C1 segment of cervical spinal cord (tissue), 14 donors: ENCODE measurements at regions not wholly inside any gene's neighbourhood (a gene's known extent, or its start where the extent isn't known, plus 50 kb on each side); places are given as distances from the start of the nearest gene placed in this dataset.
A peak's percentile ranks its signal among the peaks of the same experiment; 100 is the strongest.

Experiments
- DNase-seq, 14 donors: peaks; one replicate each; lab custom pipeline; 2025; lab: John Stamatoyannopoulos, UW

DNA sequence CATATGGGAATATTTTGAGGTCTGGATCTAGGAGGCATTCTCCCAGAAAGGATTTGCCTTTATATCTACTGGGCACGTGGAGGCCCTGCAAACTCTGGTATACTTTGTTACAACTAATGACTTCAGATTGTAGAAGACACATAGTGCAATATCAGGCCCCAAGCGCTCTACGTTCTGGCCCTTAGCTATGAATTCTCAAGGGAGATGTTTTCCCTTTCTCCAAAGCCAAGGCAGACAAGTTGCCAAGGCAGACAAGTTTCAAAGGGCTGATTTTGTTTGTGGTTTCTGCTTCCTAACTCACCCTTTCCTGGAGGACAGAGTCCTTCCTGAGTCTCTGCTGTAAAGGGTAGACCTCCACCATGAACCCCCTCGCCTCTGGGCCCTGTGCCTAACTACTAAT, 99.4 kb upstream of the CTTNBP2 start:
- no peak for DNase-seq

DNA sequence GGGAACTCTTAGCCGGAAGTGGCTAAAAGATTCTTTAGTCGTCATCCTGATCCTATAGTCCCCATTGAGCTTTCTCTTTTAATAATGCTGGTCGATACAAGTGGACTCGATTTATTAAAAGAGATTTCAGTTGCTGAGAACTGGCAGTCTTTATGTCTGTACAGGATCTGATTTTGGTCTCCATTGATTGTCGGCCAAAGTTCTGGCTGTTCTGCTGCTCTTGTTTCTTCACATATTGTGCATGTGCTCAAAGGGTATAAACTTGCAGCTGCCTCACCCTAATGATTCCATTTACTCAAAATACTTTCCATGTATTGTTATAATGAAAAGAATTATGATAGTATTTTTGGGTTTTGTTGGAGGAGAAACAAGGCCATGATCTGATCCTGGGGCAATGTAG, 100.7 kb upstream of the CTTNBP2 start:
- no peak for DNase-seq

DNA sequence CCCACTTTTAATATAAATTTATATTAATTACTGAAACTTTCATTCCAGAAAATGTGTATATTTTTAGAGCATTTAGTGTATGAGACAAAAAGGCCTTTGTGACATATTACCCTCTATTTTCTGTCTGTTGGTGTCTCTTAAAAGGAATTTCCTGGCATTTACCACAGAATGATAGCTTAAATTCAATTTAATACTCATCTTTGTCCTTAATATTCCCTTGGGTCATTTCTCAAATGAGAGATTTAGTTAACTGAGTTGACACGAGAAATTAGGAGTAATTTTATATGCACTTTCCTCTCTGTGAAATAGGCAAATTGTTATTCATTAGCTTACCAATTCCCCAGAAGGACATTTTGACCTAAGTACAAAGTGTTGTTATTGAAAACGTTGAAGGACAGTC, 101.7 kb upstream of the CTTNBP2 start:
- DNase-seq: no peak

DNA sequence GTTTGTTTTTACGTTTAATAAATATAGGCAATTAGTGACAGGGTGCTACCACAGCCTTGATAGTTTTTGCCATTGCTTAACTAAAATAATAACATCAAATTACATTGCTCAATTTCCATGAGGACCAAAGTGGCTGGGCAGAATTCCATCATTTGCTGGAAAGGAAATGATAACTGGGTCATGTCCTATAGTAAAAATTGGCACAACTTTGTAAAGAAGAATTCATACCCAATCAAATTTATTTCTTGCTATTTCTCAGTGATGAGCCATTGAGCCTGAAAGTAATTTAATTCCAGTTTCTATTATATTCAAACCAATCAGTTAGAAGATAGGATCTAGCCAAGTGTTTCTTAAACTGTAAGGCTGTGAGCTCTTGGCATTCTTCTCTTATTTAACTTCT, 102.2 kb upstream of the CTTNBP2 start:
- no peak for DNase-seq

DNA sequence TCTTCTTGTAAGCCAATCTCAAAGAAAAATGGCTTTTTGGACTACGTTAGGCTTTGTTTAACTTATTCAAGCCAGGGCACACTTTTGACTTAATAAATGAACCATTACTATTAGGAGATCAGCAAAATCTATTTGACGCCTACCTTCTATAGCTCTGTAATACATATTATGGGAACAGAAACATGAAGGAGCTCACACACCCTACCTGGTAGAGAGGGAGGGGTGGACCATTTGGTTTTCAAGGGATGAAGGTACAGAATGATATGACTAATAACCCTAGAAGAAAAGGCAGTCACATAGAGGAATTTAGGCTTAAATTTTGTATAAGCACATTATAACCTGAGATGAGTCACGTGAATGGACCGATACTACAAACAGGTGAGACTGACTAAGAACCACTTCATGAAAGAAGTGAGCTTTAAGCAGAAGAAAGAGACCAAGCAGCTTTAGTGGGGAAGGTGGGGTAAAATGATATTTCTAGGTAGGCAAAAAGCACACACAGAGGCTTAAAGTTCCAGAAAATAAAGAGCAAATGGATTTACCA, 106.8 kb upstream of the CTTNBP2 start:
- no peak for DNase-seq

DNA sequence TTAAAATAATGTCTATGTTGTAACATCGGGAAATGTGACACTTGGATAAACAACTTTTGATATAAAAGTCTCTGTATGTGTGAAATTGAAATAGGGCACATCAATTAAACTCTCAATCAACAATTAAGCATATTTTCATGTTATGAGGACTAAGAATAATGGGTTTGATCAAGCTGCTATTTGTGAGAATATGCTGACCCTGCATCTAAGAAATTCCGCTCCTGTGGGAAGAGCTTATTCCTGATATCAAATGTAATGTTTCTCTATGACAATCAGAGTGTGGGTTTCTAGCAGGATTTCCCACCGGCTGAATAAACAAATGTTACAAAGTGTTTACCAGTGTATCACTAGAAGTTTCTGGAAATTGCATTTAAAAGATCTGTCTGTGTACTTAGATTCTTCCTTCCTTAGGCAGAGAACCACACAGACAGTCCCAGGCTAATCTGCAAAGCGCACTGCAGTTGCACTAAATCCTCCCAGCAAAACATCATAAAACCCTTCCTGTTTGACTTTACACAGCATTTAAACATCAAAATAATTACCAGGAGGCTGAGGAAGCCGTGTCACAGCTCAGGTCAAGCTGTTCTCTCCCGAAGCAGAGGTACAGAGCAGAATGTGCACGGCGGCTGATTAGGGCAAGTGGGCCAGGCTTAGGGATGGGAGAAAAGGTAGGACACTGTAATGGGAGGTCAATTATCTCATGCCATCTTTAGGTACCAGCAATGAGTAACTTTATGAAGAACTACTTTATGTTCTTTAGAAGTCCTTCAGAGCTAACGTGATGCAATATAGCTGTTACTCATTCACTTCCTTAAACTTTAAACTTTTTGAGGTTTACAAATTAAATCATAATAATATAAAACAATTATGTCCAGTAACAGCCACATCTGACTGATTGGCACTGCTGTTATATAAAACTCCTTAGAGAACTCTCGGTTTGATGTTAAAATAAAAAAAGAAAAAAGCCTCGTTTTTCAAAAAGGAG, 109.1 kb upstream of the CTTNBP2 start:
- DNase-seq: no peak

DNA sequence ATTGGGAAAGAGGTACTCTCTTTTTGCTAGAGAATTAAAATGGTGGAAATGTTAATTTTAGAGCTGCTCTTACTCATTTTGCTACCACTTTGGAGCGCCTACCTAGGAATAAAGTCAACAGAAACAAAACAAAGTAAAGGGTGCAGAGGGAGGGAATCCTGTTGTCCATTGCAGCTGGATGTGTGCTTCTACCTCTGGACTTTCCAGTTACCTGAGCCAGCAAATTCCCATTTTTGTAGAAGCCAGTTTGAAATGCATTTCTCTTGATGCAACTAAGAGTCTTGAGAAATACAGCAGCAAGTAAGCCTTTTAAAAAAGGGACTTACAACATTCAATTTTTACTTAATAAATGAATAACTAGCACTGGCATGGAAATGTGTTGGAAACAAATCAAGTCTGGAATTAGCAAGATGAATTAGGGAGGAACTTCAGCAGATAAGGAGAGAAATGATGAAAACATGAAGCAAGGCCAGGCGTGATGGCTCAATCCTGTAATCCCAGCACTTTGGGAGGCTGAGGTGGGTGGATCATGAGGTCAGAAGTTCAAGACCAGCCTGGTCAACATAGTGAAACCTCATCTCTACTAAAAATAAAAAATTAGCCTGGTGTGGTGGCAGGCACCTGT, 113.5 kb upstream of the CTTNBP2 start:
- no peak for DNase-seq

DNA sequence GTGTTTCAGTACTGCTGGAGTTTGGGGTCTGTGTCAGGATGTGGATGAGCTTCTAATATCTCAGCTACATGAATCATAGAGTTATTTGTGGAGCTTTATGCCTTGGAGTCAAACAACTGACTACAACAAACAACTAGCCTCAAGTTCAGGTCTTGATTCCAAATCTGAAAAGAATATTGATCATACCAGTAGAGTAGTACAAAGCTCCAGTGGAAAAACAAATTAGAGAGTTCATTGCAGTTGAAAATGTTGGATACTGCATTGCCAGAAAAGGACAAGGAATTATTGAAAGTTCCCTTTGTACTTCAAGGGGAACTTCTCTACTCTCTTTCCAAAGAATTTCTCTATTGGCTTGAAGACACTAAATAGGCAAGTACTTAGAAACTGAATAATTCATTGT, 117.6 kb upstream of the CTTNBP2 start:
- no peak for DNase-seq

DNA sequence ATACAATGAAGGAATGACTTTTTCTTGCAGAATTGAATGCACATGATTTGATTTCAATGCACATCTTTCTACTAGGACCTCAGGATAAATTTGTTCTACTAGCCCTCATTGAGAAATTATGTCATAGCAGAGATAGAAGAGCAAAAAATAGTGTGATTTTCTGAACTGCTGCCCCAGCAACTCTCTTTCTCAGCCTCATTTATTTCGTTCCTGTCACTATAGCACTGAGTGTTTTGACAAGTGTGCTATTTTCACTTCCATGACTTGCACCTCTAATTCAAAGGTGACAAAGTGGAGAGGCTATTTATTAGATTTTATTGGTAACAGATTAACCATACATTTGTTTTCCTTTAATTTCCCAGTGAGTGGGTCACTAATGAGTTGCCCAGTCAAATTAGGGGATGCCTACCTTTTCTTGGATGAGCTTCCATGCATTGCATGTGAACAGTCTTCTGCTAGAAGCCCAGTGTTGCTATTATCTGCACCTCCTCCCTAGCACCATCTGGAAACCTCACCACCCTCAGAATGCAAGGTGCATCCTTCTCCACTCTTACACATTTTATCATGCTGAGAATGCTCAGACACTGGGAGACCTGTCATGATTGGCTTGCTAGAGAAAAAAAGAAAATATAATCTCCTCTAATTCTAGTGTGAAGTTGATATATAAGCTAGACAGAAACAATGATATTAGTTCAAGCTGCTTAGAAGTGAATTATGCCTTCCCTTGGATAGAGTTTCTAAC, 119.6 kb upstream of the CTTNBP2 start:
- DNase-seq: no peak

DNA sequence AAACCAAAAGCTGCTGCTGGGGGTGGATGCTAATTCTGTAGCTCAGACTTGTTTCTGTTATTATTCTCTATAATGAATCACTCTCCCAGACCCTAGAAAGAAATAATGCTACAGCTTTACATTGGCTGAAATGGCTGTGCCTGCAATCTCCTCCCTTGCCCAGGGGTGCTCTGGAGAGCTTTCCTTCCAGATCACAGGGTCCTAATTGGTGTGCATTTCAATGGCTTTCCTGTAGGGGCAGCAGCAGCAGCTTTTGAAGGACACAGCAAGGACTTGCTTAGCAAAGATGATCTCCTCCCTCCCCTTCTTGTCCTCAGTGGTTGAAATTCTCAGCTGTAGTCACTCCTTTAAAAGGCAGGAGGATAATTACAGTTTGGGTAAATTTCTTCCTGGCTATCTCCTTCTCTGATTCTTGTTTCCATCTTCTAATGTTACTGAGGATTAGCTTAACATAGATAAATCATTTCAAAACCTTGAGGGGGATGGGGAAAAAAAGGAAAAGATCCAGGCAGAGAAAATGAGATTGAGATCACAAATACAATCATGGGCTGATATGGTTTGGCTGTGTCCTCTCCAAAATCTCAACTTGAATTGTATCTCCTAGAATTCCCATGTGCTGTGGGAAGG, 120.2 kb upstream of the CTTNBP2 start:
- DNase-seq: no peak

DNA sequence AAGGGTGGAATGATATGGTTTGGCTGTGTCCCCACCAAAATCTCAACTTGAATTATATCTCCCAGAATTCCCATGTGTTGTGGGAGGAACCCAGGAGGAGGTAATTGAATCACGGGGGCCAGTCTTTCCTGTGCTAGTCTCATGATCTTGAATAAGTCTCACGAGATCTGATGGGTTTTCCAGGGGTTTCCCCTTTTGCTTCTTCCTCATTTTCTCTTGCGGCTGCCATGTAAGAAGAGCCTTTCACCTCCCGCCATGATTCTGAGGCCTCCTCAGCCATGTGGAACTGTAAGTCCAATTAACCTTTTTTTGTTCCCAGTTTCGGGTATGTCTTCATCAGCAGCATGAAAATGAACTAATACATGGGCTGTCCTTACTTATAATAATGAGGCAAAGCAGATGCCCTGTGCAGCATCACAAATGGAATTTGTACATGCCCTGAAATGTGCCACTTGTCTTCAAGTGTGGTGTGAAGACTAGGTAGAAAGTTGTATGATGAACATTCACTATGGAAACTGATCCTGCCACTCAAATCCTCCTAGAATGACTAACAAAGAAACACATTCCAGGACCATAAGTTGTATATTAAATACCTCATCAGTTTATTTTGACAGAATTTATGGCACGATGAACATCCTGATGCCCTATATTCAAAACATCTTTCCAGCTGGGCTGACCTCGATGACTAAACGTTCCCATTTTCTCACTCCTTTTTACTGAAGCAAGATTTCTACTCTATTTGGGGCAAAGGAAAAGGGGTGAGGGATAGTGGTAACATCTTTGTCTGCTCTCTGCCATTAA, 122.8 kb upstream of the CTTNBP2 start:
- no peak for DNase-seq

DNA sequence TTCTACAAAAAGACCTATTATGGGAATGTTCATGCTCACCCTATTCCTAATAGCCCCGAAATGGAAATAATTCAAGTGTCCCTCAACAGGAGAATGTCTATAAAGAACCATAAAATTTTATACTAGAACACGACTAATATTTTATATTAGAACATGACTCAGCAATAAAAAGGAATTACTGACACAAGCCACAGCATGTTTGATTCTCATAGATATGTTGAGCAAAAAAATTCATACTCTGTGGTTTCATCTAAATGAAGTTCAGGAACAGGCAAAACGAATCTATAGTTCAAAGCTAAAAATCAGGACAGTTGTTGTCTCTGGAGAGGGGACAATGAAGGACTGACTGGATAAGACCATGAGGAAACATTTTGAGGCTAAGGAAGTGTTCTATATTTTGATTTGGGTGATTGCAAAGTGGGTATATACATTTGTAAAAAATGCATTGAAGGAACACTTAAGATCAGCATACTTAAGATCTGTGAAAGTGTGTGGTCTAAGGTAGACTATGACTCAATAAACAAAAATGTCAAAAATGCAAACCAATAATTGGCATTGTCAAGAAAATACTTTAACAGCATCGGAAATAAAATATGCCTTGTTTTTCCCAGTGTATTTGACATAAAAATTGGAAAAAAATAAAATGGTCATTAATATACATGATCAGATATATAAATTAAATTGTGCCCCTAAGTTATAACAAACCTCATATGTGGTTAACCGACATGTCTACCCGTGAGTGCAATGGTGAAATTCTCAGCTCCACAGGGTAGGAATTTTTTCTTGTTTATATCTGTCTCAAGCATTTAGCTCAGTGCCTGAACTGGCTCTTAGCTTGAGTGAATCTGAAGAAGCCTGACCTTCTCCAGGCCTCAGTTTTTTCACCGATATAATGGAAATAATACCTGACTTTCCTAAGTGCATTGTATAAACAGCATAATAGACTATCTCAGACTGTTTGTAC, 124.9 kb upstream of the CTTNBP2 start:
- no peak for DNase-seq

DNA sequence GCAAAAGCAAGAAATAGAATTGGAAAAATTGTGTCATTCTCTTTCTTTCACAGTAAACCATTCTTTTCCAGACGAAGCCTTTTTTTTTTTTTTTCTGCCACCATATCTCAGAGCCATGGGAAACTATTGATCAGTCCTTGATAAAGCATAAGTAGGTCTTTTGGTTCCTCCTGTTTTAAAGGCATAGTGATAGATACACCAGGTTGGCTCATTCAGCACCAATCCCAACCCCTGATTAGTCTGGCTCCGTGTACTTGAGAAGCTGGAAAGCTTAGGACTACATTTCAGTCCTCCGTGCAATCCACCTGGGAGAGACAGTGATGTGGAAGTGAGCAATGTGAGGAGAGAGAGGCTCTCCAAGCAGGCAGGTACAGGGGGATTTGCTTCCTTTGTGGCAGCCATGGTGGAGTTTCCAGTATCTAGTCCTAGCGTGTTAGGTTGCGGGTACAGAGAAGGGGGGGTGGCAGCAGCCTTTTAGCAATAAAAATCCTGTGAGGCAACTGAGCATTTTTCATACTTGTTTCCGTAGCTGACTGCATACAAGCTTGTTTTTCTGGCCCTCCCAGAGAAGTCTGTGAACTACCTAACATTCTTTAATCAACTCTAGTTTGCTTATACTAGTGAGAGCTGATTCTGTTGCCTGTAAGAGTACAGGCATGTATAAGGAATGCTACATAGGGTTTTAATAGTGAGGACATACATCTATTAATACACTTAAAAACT, 127.4 kb upstream of the CTTNBP2 start:
- no peak for DNase-seq

DNA sequence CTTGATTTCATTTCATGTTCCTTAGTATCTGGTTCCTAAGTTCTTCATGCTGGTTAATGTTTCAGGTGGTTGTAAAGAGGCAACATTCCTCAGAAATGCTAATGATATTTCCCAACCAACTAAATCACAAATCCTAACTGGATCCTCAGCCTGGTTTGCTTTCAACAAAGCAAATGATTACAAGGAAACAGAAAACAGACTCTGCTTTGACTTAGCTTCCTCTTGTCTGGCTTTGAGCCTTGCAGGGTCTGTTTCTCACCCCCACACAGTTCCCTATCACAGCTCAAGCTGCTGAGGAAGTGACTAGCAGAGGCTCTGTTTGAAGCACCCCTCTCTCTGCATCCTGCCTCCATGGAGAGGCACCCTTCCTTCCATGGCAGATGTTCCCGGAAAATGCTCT, 130.2 kb upstream of the CTTNBP2 start:
- no peak for DNase-seq

DNA sequence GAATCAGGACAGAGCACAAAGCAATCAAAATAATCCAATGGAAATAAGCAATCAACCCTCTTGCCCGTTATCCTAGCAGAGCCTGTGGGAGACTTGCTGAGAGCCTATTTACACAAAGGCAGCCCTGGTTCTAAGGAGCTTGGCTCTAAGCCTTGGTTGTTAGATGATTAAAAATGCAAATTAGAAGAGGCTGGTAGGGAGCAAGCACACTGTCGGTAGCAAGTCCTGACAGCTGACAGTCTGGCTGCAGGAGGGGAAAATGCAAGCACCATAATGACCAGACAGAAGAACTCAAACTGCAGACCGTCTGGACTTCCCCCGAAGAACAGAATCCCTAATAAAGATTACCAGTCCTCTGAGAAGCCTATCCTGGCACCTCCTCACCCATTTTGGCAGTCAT, 131.8 kb upstream of the CTTNBP2 start:
- DNase-seq: peak in 5 of 14 donors; percentile 1 to 65 (median 15)

DNA sequence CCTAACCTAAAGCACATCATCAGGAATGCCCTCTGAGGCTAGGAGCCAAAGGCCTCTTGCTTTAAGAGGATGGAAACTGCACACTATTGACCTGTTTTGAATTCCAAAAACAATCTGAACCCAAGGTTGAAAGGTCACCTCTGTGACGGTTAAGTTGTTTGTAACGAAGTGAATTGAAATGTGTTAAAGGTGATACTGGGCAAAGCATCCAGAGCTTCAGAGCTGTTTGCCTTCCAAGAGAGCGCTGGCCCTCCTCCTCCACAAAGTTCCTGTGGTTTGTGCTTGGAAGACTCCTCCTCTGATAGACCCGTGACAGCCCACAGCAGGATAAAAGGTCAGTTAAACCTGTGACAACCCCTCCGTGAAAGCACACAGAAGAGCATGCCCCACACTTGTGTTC, 133.7 kb upstream of the CTTNBP2 start:
- DNase-seq: no peak

DNA sequence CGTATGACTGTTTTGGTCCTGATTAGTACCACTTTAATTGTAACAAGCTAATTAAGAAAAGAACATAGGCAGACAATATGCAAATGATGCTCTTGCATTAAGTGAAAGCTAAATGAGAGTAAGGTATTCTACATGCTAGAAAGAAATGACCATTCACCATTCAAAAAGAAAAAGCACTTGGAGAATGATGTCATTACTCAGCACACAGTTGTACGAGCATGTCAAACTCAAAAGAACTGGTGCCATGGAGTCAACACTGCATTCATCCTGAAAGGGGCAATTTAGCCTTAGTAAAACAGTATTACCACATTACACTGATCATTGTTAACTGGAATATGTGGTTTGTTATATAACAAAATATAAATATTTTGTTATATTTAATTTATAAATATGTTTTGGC, 136.2 kb upstream of the CTTNBP2 start:
- no peak for DNase-seq

DNA sequence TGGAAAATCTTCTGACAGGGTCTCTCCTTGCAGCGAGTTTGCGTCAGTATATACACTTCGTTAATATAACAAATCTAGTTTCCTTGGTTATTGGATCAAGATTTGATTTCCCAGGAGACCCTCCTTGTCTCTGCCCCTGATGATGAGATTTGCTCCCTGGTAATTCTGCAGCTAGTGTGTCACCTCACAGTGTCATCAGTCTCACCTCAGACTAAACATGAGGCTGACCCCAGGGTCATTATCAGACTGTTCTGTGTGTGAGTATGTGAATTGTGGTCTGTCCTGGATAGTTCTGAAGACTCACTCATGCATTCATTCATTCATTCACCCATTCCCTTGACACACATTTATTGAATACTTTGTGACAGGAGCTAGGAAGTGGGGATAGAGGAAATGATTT, 138.4 kb upstream of the CTTNBP2 start:
- DNase-seq: no peak
